HEK293 (cell line): ENCODE measurements at regions not wholly inside any gene's neighbourhood (a gene's known extent, or its start where the extent isn't known, plus 50 kb on each side); places are given as distances from the start of the nearest gene placed in this dataset.

ENCODE experiments used
- CTCF ChIP-seq: fragments of 450-650 bp; formaldehyde crosslinking; IDR thresholded peaks from 2 replicates; pipeline ENCODE4 v1.5.1; 2016; ENCODE audit warnings: missing biosample characterization, missing genetic modification characterization
- GFI1B ChIP-seq: fragments of 450-650 bp; formaldehyde crosslinking; IDR thresholded peaks from 2 replicates; pipeline ENCODE4 v1.5.1; 2016; ENCODE audit warnings: missing biosample characterization, missing genetic modification characterization
- HOXD13 ChIP-seq: sonication (generic); formaldehyde crosslinking; IDR thresholded peaks from 2 replicates; pipeline ENCODE4 v1.8.0; 2022; ENCODE audit warnings: missing genetic modification reagents, borderline replicate concordance
- ZNF155 ChIP-seq: fragments of 450-650 bp; formaldehyde crosslinking; IDR thresholded peaks from 2 replicates; pipeline ENCODE4 v1.5.1; 2016; ENCODE audit warnings: missing biosample characterization, missing genetic modification characterization
- ZNF175 ChIP-seq: fragments of 450-650 bp; formaldehyde crosslinking; IDR thresholded peaks from 2 replicates; pipeline ENCODE4 v1.5.1; 2016; ENCODE audit warnings: missing biosample characterization, missing genetic modification characterization
- ZNF404 ChIP-seq: fragments of 450-650 bp; formaldehyde crosslinking; IDR thresholded peaks from 2 replicates; pipeline ENCODE4 v1.5.1; 2017; ENCODE audit warnings: missing biosample characterization, missing genetic modification characterization

- TF ChIP-seq CTCF (no peak), ZNF175 (tag by site-specific recombination) (no peak), ZNF404 (tag by site-specific recombination) (no peak), GFI1B (no peak), ZNF155 (tag by site-specific recombination) (no peak), HOXD13 (no peak)
Measured at GRCh38 chr1:242586360-242586680, 61.8 kb upstream of the PLD5 start.
